GM23338 (cell line): ENCODE measurements at regions not wholly inside any gene's neighbourhood (a gene's known extent, or its start where the extent isn't known, plus 50 kb on each side); places are given as distances from the start of the nearest gene placed in this dataset.

Experiments used
- ATAC-seq: fragments of 200-7000 bp; cut with Tn5 transposase; 3 replicates; pipeline ENCODE4 v1.9.1; 2020
- DNase-seq: peaks from one replicate; pipeline ENCODE4 v3.0.0-alpha.2; 2015; ENCODE audit warnings: low spot score
- H2AFZ ChIP-seq: fragments of 200-600 bp; sonication (generic); 2 replicates; pipeline ENCODE4 v1.8.0; 2016; ENCODE audit warnings: antibody characterized with exemption, mild to moderate bottlenecking, moderate library complexity
- H3F3A ChIP-seq: fragments of 200-600 bp; sonication (generic); replicated peaks from 2 replicates; pipeline ENCODE4 v1.8.0; 2017; ENCODE audit warnings: antibody characterized with exemption, mixed run types, low read depth
- H3K27ac ChIP-seq: fragments of 200-600 bp; sonication (generic); 2 replicates; pipeline ENCODE4 v1.6.1; 2016; ENCODE audit warnings: low read depth
- H3K27me3 ChIP-seq: fragments of 200-600 bp; sonication (generic); 2 replicates; pipeline ENCODE4 v1.8.0; 2016; ENCODE audit warnings: mild to moderate bottlenecking, mixed run types, moderate library complexity; ENCODE audit not compliant: insufficient read depth
- H3K36me3 ChIP-seq: fragments of 200-600 bp; sonication (generic); 2 replicates; pipeline ENCODE4 v1.8.0; 2016; ENCODE audit warnings: mild to moderate bottlenecking; ENCODE audit not compliant: insufficient read depth
- H3K4me1 ChIP-seq: fragments of 200-600 bp; sonication (generic); 2 replicates; pipeline ENCODE4 v1.8.0; 2016; ENCODE audit warnings: mild to moderate bottlenecking, moderate library complexity; ENCODE audit not compliant: insufficient read depth
- H3K4me2 ChIP-seq: fragments of 200-600 bp; sonication (generic); 2 replicates; pipeline ENCODE4 v1.7.1; 2017; ENCODE audit warnings: mixed run types
- H3K4me3 ChIP-seq: fragments of 200-600 bp; sonication (generic); 2 replicates; pipeline ENCODE4 v1.6.1; 2016; ENCODE audit warnings: mixed run types
- H3K79me2 ChIP-seq: fragments of 200-600 bp; sonication (generic); replicated peaks from 2 replicates; pipeline ENCODE4 v1.8.0; 2017; ENCODE audit warnings: mild to moderate bottlenecking; ENCODE audit not compliant: insufficient read depth
- H3K9me2 ChIP-seq: fragments of 200-600 bp; sonication (generic); 2 replicates; pipeline ENCODE4 v1.8.0; 2017; ENCODE audit not compliant: insufficient read depth
- H4K20me1 ChIP-seq: fragments of 200-600 bp; sonication (generic); replicated peaks from 2 replicates; pipeline ENCODE4 v1.8.0; 2017; ENCODE audit warnings: mild to moderate bottlenecking; ENCODE audit not compliant: insufficient read depth
- H3K27ac Mint-ChIP-seq: 2 replicates; pipeline ENCODE4 v1.8.0; 2020; ENCODE audit warnings: inconsistent platforms, mild to moderate bottlenecking, moderate library complexity, mixed read lengths
- H3K27me3 Mint-ChIP-seq: 3 replicates; pipeline ENCODE4 v1.8.0; 2022; ENCODE audit warnings: low read depth, mild to moderate bottlenecking, moderate library complexity, mixed read lengths, inconsistent platforms; ENCODE audit not compliant: insufficient read depth, poor library complexity
- H3K36me3 Mint-ChIP-seq: 3 replicates; pipeline ENCODE4 v1.8.0; 2021; ENCODE audit warnings: low read depth, mild to moderate bottlenecking, inconsistent platforms, moderate library complexity, mixed read lengths
- H3K4me1 Mint-ChIP-seq: 3 replicates; pipeline ENCODE4 v1.8.0; 2020; ENCODE audit warnings: mild to moderate bottlenecking, inconsistent platforms, mixed read lengths
- H3K4me3 Mint-ChIP-seq: 3 replicates; pipeline ENCODE4 v1.8.0; 2021; ENCODE audit warnings: moderate library complexity, mild to moderate bottlenecking, inconsistent platforms, mixed read lengths
- H3K9me3 Mint-ChIP-seq: 3 replicates; pipeline ENCODE4 v1.8.0; 2020; ENCODE audit warnings: moderate library complexity, mild to moderate bottlenecking, inconsistent platforms, mixed read lengths
- CREB1 ChIP-seq: fragments of 250-450 bp; sonication (Bioruptor Pico); IDR thresholded peaks from 2 replicates; pipeline ENCODE4 v1.5.0; 2020; ENCODE audit warnings: low read depth, mild to moderate bottlenecking, moderate library complexity
- CTCF ChIP-seq, 2 experiments: fragments of 200-600 bp in 1 of 2; sonication (generic) in 1 of 2; conservative IDR thresholded peaks; 2 replicates each; pipeline versions ENCODE4 v1.5.1 to v1.6.1; 2016 to 2017; ENCODE audit warnings: antibody characterized with exemption in 2 of 2, low read depth in 2 of 2, mild to moderate bottlenecking in 2 of 2, moderate library complexity in 1 of 2
- ETS1 ChIP-seq: IDR thresholded peaks from 2 replicates; pipeline ENCODE4 v1.6.1; 2016; ENCODE audit warnings: antibody characterized with exemption
- EZH2 ChIP-seq: fragments of 200-600 bp; sonication (generic); IDR thresholded peaks from one replicate; pipeline ENCODE4 v1.8.0; 2017; ENCODE audit warnings: antibody characterized with exemption, mild to moderate bottlenecking, low read depth; ENCODE audit not compliant: unreplicated experiment
- EZH2phosphoT487 ChIP-seq: fragments of 200-600 bp; sonication (generic); IDR thresholded peaks from one replicate; pipeline ENCODE4 v1.8.1; 2018; ENCODE audit warnings: antibody characterized with exemption; ENCODE audit not compliant: unreplicated experiment
- JUNB ChIP-seq: IDR thresholded peaks from one replicate; pipeline ENCODE4 v1.6.1; 2016; ENCODE audit warnings: antibody characterized with exemption; ENCODE audit not compliant: unreplicated experiment
- NANOG ChIP-seq: IDR thresholded peaks from 2 replicates; pipeline ENCODE4 v1.6.1; 2016; ENCODE audit warnings: antibody characterized with exemption, borderline replicate concordance
- POLR2AphosphoS5 ChIP-seq: IDR thresholded peaks from 2 replicates; pipeline ENCODE4 v1.6.1; 2016; ENCODE audit warnings: antibody characterized with exemption, low read depth
- REST ChIP-seq: IDR thresholded peaks from one replicate; pipeline ENCODE4 v1.6.1; 2018; ENCODE audit warnings: antibody characterized with exemption; ENCODE audit not compliant: unreplicated experiment
- STAT1 ChIP-seq: IDR thresholded peaks from one replicate; pipeline ENCODE4 v1.6.1; 2016; ENCODE audit warnings: antibody characterized with exemption; ENCODE audit not compliant: unreplicated experiment
- ZNF114 ChIP-seq: fragments of 250-450 bp; sonication (Bioruptor Pico); IDR thresholded peaks from 2 replicates; pipeline ENCODE4 v1.5.0; 2020; ENCODE audit warnings: mild to moderate bottlenecking, moderate library complexity
- ZNF331 ChIP-seq: fragments of 250-450 bp; sonication (Bioruptor Pico); IDR thresholded peaks from 2 replicates; pipeline ENCODE4 v1.5.0; 2020; ENCODE audit warnings: low read depth, mild to moderate bottlenecking, moderate library complexity
- ZNF462 ChIP-seq: fragments of 250-450 bp; sonication (Bioruptor Pico); IDR thresholded peaks from 2 replicates; pipeline ENCODE4 v1.5.0; 2020; ENCODE audit warnings: mild to moderate bottlenecking, moderate library complexity

- H3K9me3 Mint-ChIP-seq = no peaks in the 10 kb centered on the region
- Histone ChIP-seq H2AFZ (peak overlapping the region; percentile 56), H3K36me3 (no peaks in the 10 kb centered on the region), H3K79me2 (no peaks in the 10 kb centered on the region), H4K20me1 (no peaks in the 10 kb centered on the region), H3F3A (no peaks in the 10 kb centered on the region), H3K4me3 (no peak overlapping the region), H3K4me1 (peaks cover 11% of the 10 kb centered on the region), H3K27me3 (no peaks in the 10 kb centered on the region), H3K4me2 (no peak overlapping the region), H3K9me2 (no peaks in the 10 kb centered on the region; the same call in 1 of the 2 replicates), H3K27ac (no peak overlapping the region)
- peaks cover 16% of the 10 kb centered on the region for H3K4me1 Mint-ChIP-seq
- H3K27ac Mint-ChIP-seq = no peak overlapping the region
- no peak overlapping the region for H3K4me3 Mint-ChIP-seq
- DNase-seq (no peak), ATAC-seq (no peak; the same call in 2 of the 3 replicates)
- TF ChIP-seq POLR2AphosphoS5 (no peak), EZH2 (no peak), ZNF462 (CRISPR knock-in tag) (no peak), ETS1 (no peak), ZNF331 (CRISPR knock-in tag) (no peak), ZNF114 (CRISPR knock-in tag) (no peak), REST (no peak), CTCF (conservative IDR thresholded peaks at IDR 0.05; ENCODE audit: low read depth in 2 of 2) (no peak), NANOG (no peak), JUNB (no peak), STAT1 (no peak), CREB1 (no peak), EZH2phosphoT487 (no peak)
- H3K27me3 Mint-ChIP-seq = no peaks in the 10 kb centered on the region
- H3K36me3 Mint-ChIP-seq = no peaks in the 10 kb centered on the region
These were observed 432.6 kb upstream of the ANKRD30A start for GRCh38 chr10:36692759-36693158.
